Osteoblast (primary cell): ENCODE measurements at regions not wholly inside any gene's neighbourhood (a gene's known extent, or its start where the extent isn't known, plus 50 kb on each side); places are given as distances from the start of the nearest gene placed in this dataset.

Source experiments
- DNase-seq: peaks from one replicate; pipeline ENCODE4 v3.0.0; 2011; ENCODE audit warnings: low spot score, mixed read lengths; ENCODE audit not compliant: insufficient read length; ENCODE audit errors: missing footprints
- H2AFZ ChIP-seq: 2 replicates; pipeline ENCODE4 v1.6.0; 2011; ENCODE audit warnings: mild to moderate bottlenecking, low read length
- H3K27ac ChIP-seq: 2 replicates; pipeline ENCODE4 v1.5.1; 2011; ENCODE audit warnings: mild to moderate bottlenecking, low read depth, low read length, moderate library complexity
- H3K27me3 ChIP-seq: 2 replicates; pipeline ENCODE4 v1.6.0; 2012; ENCODE audit warnings: mild to moderate bottlenecking, control low read depth, inconsistent platforms, low read length, moderate library complexity; ENCODE audit not compliant: insufficient read depth
- H3K36me3 ChIP-seq: 2 replicates; pipeline ENCODE4 v1.5.1; 2011; ENCODE audit warnings: mild to moderate bottlenecking, low read length, control low read depth, moderate library complexity; ENCODE audit not compliant: insufficient read depth
- H3K4me1 ChIP-seq: 2 replicates; pipeline ENCODE4 v1.5.1; 2011; ENCODE audit warnings: mild to moderate bottlenecking, low read length, control low read depth, moderate library complexity; ENCODE audit not compliant: insufficient read depth
- H3K4me2 ChIP-seq: 2 replicates; pipeline ENCODE4 v1.6.0; 2011; ENCODE audit warnings: mild to moderate bottlenecking, low read length; ENCODE audit not compliant: insufficient read depth
- H3K4me3 ChIP-seq: fragments of 200-600 bp; sonication (generic); 3 replicates; pipeline ENCODE4 v1.5.1; 2012; ENCODE audit warnings: mild to moderate bottlenecking, low read length, inconsistent platforms; ENCODE audit not compliant: insufficient read depth
- H3K79me2 ChIP-seq: 2 replicates; pipeline ENCODE4 v1.6.0; 2012; ENCODE audit warnings: mild to moderate bottlenecking, low read length, control low read depth, inconsistent platforms; ENCODE audit not compliant: insufficient read depth
- H3K9me3 ChIP-seq: 2 replicates; pipeline ENCODE4 v1.5.1; 2011; ENCODE audit warnings: low read depth, low read length, control low read depth
- H4K20me1 ChIP-seq: 2 replicates; pipeline ENCODE4 v1.6.0; 2012; ENCODE audit warnings: mild to moderate bottlenecking, low read length, control low read depth; ENCODE audit not compliant: insufficient read depth
- CTCF ChIP-seq: IDR thresholded peaks from 2 replicates; pipeline ENCODE4 v1.5.1; 2011; ENCODE audit warnings: mild to moderate bottlenecking, low read depth, low read length, moderate library complexity; ENCODE audit errors: extremely low read depth

- Histone ChIP-seq H3K9me3 (no peaks in the 10 kb centered on the region), H3K27me3 (peaks cover 60% of the 10 kb centered on the region), H2AFZ (no peak overlapping the region), H3K4me2 (no peak overlapping the region), H3K79me2 (no peaks in the 10 kb centered on the region), H4K20me1 (no peaks in the 10 kb centered on the region), H3K4me1 (no peaks in the 10 kb centered on the region), H3K36me3 (no peaks in the 10 kb centered on the region), H3K4me3 (no peak overlapping the region), H3K27ac (no peak overlapping the region)
- TF ChIP-seq CTCF = no peak
- DNase-seq = no peak
Observed at GRCh38 chr3:98662699-98663098, 69.3 kb upstream of the CPOX start.

DNA sequence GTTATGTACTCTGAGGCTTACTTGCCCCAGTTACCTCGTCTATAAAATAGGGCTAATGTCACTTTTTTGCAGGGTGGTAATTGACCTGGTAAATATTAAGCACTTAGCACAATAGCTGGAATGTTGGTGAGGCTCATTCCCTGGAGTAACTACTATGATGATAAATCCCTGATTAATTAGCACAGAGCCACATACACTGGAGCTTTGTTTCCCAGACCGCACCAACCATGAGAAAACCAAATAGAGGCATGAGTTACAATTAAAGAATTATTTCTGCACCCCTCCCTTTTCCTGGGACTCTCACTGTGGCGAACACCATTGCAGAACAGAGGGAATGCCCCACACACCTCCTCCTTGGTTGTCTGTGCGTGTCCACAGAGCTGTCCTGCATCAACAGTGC lies 76.6 kb upstream of the CPOX start:
- Histone ChIP-seq H3K4me3 (no peak overlapping the region), H3K4me1 (no peaks in the 10 kb centered on the region), H2AFZ (no peak overlapping the region), H3K4me2 (no peak overlapping the region), H3K79me2 (no peaks in the 10 kb centered on the region), H3K36me3 (no peaks in the 10 kb centered on the region), H3K9me3 (no peaks in the 10 kb centered on the region), H3K27ac (no peak overlapping the region), H3K27me3 (peaks cover 22% of the 10 kb centered on the region), H4K20me1 (no peaks in the 10 kb centered on the region)
- DNase-seq = no peak
- no peak for TF ChIP-seq CTCF

- H3K36me3 ChIP-seq = no peaks in the 10 kb centered on the region
- H3K4me1 ChIP-seq = no peaks in the 10 kb centered on the region
- H3K79me2 ChIP-seq = no peaks in the 10 kb centered on the region
- no peak overlapping the region for H3K27ac ChIP-seq
- TF ChIP-seq CTCF = no peak
- H3K4me2 ChIP-seq = no peak overlapping the region
- H4K20me1 ChIP-seq = no peaks in the 10 kb centered on the region
- no peaks in the 10 kb centered on the region for H3K27me3 ChIP-seq
- H2AFZ ChIP-seq = no peak overlapping the region
- H3K9me3 ChIP-seq = no peaks in the 10 kb centered on the region
- DNase-seq = no peak
- H3K4me3 ChIP-seq = no peak overlapping the region
Observed at GRCh38 chr3:98679986-98680385, 83.2 kb upstream of the ST3GAL6 start.

GRCh38 chr3:98680723-98681122 lies 82.4 kb upstream of the ST3GAL6 start:
- H3K9me3 ChIP-seq = no peaks in the 10 kb centered on the region
- no peaks in the 10 kb centered on the region for H3K4me1 ChIP-seq
- no peak overlapping the region for H3K4me3 ChIP-seq
- H3K79me2 ChIP-seq = no peaks in the 10 kb centered on the region
- H4K20me1 ChIP-seq = no peaks in the 10 kb centered on the region
- no peak overlapping the region for H3K4me2 ChIP-seq
- no peaks in the 10 kb centered on the region for H3K27me3 ChIP-seq
- H3K36me3 ChIP-seq = no peaks in the 10 kb centered on the region
- no peak overlapping the region for H2AFZ ChIP-seq
- H3K27ac ChIP-seq = no peak overlapping the region
- no peak for DNase-seq
- TF ChIP-seq CTCF = no peak
